GM12878 (cell line): ENCODE measurements at regions not wholly inside any gene's neighbourhood (a gene's known extent, or its start where the extent isn't known, plus 50 kb on each side); places are given as distances from the start of the nearest gene placed in this dataset.

Experiments used
- BCL3 ChIP-seq: IDR thresholded peaks from 2 replicates; pipeline ENCODE4 v1.6.1; 2011; ENCODE audit warnings: borderline replicate concordance, low read depth, mild to moderate bottlenecking, moderate library complexity, low read length; ENCODE audit not compliant: insufficient read depth, poor library complexity, severe bottlenecking
- CHD4 ChIP-seq: fragments of 200-600 bp; sonication (generic); IDR thresholded peaks from 2 replicates; pipeline ENCODE4 v1.6.1; 2016; ENCODE audit warnings: mild to moderate bottlenecking
- CTCF ChIP-seq, 3 experiments: IDR thresholded peaks in 2 of 3; conservative IDR thresholded peaks in 1 of 3; 2 replicates each; pipeline ENCODE4 v1.5.1; 2011; ENCODE audit warnings: low read depth in 3 of 3, low read length in 3 of 3, mild to moderate bottlenecking in 3 of 3, control low read depth in 2 of 3, moderate library complexity in 2 of 3, inconsistent platforms in 1 of 3, mixed read lengths in 1 of 3; ENCODE audit not compliant: control insufficient read depth in 2 of 3, insufficient read depth in 1 of 3; ENCODE audit errors: extremely low read depth in 1 of 3
- EZH2 ChIP-seq: IDR thresholded peaks from 2 replicates; pipeline ENCODE4 v1.6.1; 2012; ENCODE audit warnings: low read depth, mild to moderate bottlenecking, control low read depth, inconsistent platforms, low read length, borderline replicate concordance; ENCODE audit not compliant: control insufficient read depth
- FOXM1 ChIP-seq: IDR thresholded peaks from 2 replicates; pipeline ENCODE4 v1.6.1; 2012; ENCODE audit warnings: low read depth, mild to moderate bottlenecking, inconsistent platforms, low read length, moderate library complexity
- GABPA ChIP-seq: IDR thresholded peaks from 2 replicates; pipeline ENCODE4 v1.6.1; 2014; ENCODE audit warnings: antibody characterized with exemption, low read depth, mild to moderate bottlenecking, inconsistent platforms
- KLF5 ChIP-seq: fragments of 450-650 bp; IDR thresholded peaks from 2 replicates; pipeline ENCODE4 v1.6.1; 2014; ENCODE audit warnings: mild to moderate bottlenecking; ENCODE audit not compliant: partially characterized antibody
- MXI1 ChIP-seq: fragments of 150-350 bp; IDR thresholded peaks from 2 replicates; pipeline ENCODE4 v1.6.1; 2011; ENCODE audit warnings: low read depth, mild to moderate bottlenecking, inconsistent platforms, low read length, improper control_type of control experiment
- PAX8 ChIP-seq: fragments of 450-650 bp; IDR thresholded peaks from 2 replicates; pipeline ENCODE4 v1.6.1; 2017; ENCODE audit warnings: mild to moderate bottlenecking, moderate library complexity
- PML ChIP-seq: IDR thresholded peaks from 2 replicates; pipeline ENCODE4 v1.6.1; 2012; ENCODE audit warnings: low read length, inconsistent platforms
- POLR2AphosphoS5 ChIP-seq: IDR thresholded peaks from 2 replicates; pipeline ENCODE4 v1.6.1; 2011; ENCODE audit warnings: mild to moderate bottlenecking, low read length, inconsistent platforms
- REST ChIP-seq: IDR thresholded peaks from 2 replicates; pipeline ENCODE4 v1.6.1; 2012; ENCODE audit warnings: mild to moderate bottlenecking, low read depth, low read length
- TAF1 ChIP-seq: IDR thresholded peaks from 2 replicates; pipeline ENCODE4 v1.6.1; 2011; ENCODE audit warnings: mild to moderate bottlenecking, low read depth, low read length, borderline replicate concordance
- TBL1XR1 ChIP-seq: IDR thresholded peaks from 2 replicates; pipeline ENCODE4 v1.6.1; 2012; ENCODE audit warnings: low read depth, low read length, improper control_type of control experiment

DNA sequence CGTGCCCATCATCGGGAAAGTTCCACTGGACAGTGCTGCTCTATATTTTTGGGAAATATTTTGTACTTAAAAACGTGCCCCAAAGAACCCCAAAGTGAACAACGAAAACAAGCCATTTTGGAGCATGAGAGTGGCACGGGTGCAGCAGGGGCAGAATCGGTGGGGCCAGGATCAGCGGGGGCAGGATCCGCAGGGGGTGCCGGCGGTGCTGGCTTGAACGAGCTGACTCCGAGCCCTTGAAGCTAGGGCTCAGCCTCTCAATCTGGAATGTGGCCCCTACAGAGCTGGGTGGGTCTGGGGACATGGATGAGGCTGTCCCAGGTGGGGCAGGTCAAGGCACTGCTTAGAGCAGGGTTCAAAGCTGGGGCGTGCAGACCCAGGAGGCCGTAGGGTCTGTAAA, 104.7 kb upstream of the COL5A1 start:
- TF ChIP-seq REST (no peak), CTCF (IDR thresholded peaks at IDR 0.05 in 2 of 3, conservative IDR thresholded peaks at IDR 0.05 in 1 of 3; ENCODE audit: control insufficient read depth in 2 of 3, extremely low read depth in 1 of 3, insufficient read depth in 1 of 3, low read depth in 3 of 3, low read length in 3 of 3) (no peak), GABPA (no peak), KLF5 (no peak), CHD4 (no peak), TAF1 (no peak), BCL3 (no peak), POLR2AphosphoS5 (no peak), PAX8 (no peak), EZH2 (no peak), MXI1 (no peak), PML (no peak), TBL1XR1 (no peak), FOXM1 (no peak)
